ENCODE measurements at regions not wholly inside any gene's neighbourhood (a gene's known extent, or its start where the extent isn't known, plus 50 kb on each side); places are given as distances from the start of the nearest gene placed in this dataset.

DNA sequence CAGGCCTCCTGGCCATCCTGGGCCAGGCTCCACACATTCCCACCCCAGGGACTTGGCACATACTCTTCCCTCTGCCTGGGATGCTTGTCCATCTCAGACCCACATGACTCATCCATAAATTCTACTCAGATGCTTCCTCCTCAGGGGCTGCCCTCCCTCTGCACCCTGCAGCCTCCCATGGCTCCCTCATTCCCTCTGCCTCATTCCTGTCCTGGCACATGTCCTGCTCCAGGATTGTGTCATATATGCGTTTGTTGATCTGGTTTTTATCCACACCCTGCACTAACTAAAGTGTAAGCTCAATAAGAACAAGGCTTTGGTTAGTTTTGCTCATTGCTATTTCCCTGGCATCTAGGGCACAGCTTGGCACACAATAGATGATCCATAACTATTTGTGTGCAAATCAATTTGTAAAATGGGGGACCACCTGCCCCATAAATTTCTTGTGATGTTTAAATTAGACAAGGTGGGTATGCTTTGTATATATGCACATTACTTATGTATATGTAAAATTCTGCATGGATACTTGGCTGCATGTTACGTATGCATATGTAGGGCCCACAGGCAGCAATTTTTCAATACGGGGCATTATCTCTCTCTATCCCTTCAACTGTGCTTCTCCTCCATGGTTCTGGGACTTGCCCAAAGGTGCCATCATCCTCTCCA lies 191.4 kb downstream of the PTPRU start:
- DNase-seq (ENCODE audit: insufficient read length, low spot score): no peak
- TF ChIP-seq, protein P1, sequence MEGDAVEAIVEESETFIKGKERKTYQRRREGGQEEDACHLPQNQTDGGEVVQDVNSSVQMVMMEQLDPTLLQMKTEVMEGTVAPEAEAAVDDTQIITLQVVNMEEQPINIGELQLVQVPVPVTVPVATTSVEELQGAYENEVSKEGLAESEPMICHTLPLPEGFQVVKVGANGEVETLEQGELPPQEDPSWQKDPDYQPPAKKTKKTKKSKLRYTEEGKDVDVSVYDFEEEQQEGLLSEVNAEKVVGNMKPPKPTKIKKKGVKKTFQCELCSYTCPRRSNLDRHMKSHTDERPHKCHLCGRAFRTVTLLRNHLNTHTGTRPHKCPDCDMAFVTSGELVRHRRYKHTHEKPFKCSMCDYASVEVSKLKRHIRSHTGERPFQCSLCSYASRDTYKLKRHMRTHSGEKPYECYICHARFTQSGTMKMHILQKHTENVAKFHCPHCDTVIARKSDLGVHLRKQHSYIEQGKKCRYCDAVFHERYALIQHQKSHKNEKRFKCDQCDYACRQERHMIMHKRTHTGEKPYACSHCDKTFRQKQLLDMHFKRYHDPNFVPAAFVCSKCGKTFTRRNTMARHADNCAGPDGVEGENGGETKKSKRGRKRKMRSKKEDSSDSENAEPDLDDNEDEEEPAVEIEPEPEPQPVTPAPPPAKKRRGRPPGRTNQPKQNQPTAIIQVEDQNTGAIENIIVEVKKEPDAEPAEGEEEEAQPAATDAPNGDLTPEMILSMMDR (IDR thresholded peaks at IDR 0.05; ENCODE audit: insufficient read depth, missing control alignments): no peak
- FAIRE-seq: no peak

DNA sequence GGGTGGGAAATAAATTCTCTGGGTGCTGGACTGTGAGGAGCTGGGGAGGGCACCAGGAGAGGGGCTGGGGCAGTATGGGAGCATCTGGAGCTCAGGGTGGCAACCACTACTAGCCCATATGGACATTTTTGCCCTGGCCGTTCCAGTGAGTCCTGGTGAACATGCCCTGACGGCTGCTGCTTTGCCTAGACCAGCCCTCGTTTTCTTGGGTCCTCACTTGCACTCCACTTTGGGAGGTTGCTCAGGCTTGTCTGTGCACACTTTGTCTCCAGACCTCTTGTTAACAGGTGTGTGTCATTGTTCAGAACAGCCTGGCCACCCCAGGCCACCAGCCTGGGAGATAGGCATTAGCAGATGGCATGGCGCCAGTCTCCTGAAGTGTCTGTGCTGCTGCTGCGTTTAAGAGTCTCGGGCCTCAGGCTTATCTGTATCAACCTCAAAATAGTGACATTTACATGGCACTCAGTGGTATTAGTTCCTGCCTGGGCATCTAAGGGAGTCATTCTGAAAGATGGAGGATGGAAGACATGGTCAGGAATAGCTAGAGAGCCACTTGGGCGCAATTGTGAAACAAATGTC lies 190.5 kb downstream of the PTPRU start:
- no peak for FAIRE-seq
- DNase-seq (ENCODE audit: insufficient read length, low spot score): no peak
- TF ChIP-seq, protein P1 (IDR thresholded peaks at IDR 0.05; ENCODE audit: insufficient read depth, missing control alignments): no peak

DNA sequence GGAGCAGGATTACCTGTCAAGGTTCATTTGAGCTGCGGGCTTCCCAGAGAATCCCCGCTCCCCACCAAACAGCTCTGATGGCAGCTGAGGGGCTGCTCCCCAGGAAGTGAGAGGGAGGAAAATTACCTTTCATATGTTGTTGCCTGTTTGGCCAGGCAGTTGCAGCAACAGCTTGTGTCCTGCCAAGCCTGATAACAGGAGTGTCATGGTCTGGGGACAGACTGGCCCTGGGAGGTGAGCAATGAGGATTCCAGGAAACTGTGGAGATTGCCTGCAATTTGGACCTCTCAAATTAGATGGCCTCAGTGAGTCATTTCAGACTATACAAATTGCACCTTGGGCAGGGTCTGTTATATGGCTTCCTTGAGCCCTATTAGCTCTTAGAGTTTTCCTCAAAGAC lies 189.3 kb downstream of the PTPRU start:
- no peak for FAIRE-seq
- no peak for DNase-seq (ENCODE audit: insufficient read length, low spot score)
- TF ChIP-seq, protein P1 (IDR thresholded peaks at IDR 0.05; ENCODE audit: insufficient read depth, missing control alignments): no peak

DNA sequence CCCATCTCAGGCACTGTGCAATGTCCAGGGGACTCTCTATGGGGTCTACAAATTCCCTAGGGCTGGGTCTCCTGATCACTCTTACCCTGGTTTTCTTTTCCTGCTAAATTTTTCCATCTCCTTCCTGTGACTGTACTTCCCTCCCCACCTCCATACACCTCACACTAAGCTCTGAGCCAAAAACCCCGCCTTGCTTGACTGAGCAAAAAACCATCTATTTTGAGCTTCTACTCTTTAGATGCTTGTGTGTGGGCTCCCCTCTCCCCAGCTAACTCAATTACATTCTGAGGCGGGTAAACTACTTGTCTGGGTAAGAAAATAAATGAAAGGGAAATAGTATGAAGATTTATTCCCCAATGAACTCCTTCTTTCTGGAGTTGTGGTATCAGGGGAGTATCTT lies 187.9 kb downstream of the PTPRU start:
- no peak for FAIRE-seq
- TF ChIP-seq, protein P1 (IDR thresholded peaks at IDR 0.05; ENCODE audit: insufficient read depth, missing control alignments): no peak
- no peak for DNase-seq (ENCODE audit: insufficient read length, low spot score)

DNA sequence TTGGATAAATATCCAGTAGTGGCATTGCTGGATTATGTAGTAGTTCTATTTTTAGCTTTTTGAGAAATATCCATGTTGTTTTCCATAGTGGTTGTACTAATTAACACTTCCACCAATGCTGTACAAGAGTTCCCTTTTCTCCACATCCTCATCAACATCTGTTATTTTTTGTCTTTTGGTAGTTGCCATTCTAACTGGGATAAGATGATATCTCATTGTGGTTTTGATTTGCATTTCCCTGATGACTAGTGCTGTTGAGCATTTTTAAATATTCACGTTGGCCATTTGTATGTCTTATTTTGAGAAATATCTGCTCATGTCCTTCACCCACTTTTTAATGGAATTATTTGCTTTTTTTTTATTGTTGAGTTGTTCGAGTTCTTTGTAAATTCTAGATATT lies 183.9 kb downstream of the PTPRU start:
- no peak for FAIRE-seq
- TF ChIP-seq, protein P1 (IDR thresholded peaks at IDR 0.05; ENCODE audit: insufficient read depth, missing control alignments): no peak
- DNase-seq (ENCODE audit: insufficient read length, low spot score): no peak

DNA sequence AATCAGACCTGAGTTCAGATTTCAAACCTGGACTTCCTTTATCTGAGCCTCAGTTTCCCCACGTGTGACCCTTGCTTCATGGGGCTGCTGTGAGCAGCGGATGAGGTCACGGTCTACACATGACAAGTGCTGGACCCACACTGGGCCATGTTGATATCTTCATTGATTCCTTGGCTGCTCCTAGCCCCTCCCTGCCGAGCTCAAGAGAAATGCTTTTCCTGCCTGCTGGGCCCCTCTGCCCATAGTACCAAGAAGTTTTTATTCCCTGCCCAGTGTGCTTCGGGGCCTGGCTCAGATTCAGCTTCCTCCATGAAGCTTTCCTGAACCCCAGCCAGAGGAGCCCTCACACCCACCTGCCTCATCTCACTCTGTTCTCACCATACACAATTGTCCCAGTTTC lies 181.6 kb downstream of the PTPRU start:
- TF ChIP-seq, protein P1 (IDR thresholded peaks at IDR 0.05; ENCODE audit: insufficient read depth, missing control alignments): no peak
- FAIRE-seq: no peak
- DNase-seq (ENCODE audit: insufficient read length, low spot score): no peak

DNA sequence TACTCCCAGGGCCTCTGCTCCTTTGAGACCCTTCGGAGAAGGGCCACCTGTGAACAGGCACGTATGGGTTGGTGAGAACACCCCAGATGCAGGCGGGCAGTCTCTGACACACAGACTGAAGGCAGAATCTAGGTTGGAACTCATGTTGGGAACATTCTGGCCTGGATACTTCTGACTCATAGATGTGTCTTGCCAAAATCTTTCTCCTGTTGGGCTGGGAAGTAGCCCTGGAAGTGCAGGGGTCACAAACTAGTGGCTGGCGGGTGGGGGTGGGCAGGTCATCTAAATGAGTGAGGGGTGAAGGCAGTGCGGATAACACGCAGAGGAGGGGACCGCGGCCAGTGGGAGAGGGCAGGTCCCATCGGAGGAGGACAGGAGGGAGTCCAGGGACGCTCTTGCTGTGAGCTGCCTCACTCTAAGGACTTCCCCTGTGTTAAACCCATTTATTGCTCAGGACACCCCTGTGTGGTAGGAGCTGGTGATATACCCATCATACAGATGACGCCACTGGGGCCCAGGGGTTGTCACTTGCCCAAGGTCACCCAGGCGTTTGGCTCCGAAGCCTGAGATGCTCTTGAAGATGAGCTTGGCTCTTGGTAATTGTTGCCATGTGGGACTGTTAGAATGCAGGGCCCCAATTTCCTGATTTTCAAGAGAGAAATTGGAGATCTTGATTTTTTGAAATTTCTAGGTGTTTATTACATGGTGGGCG lies 181.0 kb downstream of the PTPRU start:
- TF ChIP-seq, protein P1 (IDR thresholded peaks at IDR 0.05; ENCODE audit: insufficient read depth, missing control alignments): no peak
- FAIRE-seq (no peak), DNase-seq (ENCODE audit: insufficient read length, low spot score) (no peak)

Data from D721Med (cell line).